ENCODE measurements at regions not wholly inside any gene's neighbourhood (a gene's known extent, or its start where the extent isn't known, plus 50 kb on each side); places are given as distances from the start of the nearest gene placed in this dataset.

DNA sequence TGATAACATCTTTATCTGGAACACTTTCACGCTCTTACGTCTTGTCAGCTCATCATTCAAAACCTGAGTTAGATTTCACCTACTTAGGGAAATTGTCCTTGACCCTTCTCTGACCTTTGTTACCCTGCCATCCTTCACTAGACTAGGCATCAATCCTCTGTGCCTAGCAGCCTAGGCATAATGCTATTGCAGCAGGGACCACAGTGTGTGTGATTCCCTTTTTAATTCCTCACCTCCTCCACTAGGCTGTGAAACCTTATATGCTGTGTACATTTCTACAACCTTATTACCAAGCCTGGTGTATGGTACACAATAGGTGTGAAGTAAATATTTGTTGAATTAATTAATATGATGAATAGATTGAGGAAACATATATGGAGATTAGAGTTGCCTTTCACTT is 66.7 kb upstream of the DEFB112 start:
- Histone ChIP-seq H2BK20ac (ENCODE audit: low read depth, low read length) (no peak overlapping the region), H3K27ac (ENCODE audit: insufficient read depth, low read length) (no peak overlapping the region), H3K18ac (ENCODE audit: low read depth, low read length) (no peak overlapping the region), H3K4me2 (ENCODE audit: low read depth, low read length) (no peak overlapping the region), H2AFZ (replicated peaks; ENCODE audit: low read length, poor library complexity) (no peak overlapping the region), H3K36me3 (ENCODE audit: control insufficient read depth, insufficient read depth, low read length) (no peaks in the 10 kb centered on the region), H3K9me1 (ENCODE audit: insufficient read depth, low read length) (no peaks in the 10 kb centered on the region), H3K4ac (ENCODE audit: low read depth, low read length) (no peak overlapping the region), H2BK120ac (ENCODE audit: low read depth, low read length) (no peak overlapping the region), H3K4me1 (ENCODE audit: control insufficient read depth, insufficient read depth, low read length) (no peaks in the 10 kb centered on the region), H3K4me3 (ENCODE audit: insufficient read depth, low read depth, low read length) (no peak overlapping the region), H4K91ac (ENCODE audit: insufficient read depth, low read depth, low read length) (no peak overlapping the region), H3K9me3 (ENCODE audit: control insufficient read depth, insufficient read depth, low read length) (no peaks in the 10 kb centered on the region), H4K20me1 (ENCODE audit: insufficient read depth, low read length) (no peaks in the 10 kb centered on the region), H3K9ac (ENCODE audit: low read depth, low read length) (no peak overlapping the region), H3K56ac (ENCODE audit: extremely low read depth, insufficient read depth, low read length) (no peak overlapping the region), H2AK9ac (replicated peaks; ENCODE audit: low read depth, low read length, poor library complexity) (no peak overlapping the region), H2BK5ac (ENCODE audit: low read depth, low read length, poor library complexity, severe bottlenecking) (no peak overlapping the region), H3K27me3 (ENCODE audit: control insufficient read depth, insufficient read depth, low read length) (no peaks in the 10 kb centered on the region), H2AK5ac (ENCODE audit: low read depth, low read length) (no peak overlapping the region), H2BK15ac (ENCODE audit: low read depth, low read length) (no peak overlapping the region), H3K79me1 (ENCODE audit: low read depth in 1 of 2, low read length in 2 of 2) (no peaks in the 10 kb centered on the region), H3K14ac (replicated peaks; ENCODE audit: low read depth, low read length) (no peak overlapping the region), H4K5ac (ENCODE audit: low read depth, low read length) (no peak overlapping the region), H4K8ac (ENCODE audit: low read depth in 2 of 2, low read length in 2 of 2) (no peak overlapping the region), H3K23ac (ENCODE audit: low read depth, low read length) (no peak overlapping the region)
- DNase-seq (no peak), ATAC-seq (ENCODE audit: low read depth) (no peak)
- no TSS peak for BruUV-seq (replicated peaks)
- POLR2A ChIA-PET (ENCODE audit: unreplicated experiment) = no interaction called here
- CTCF ChIA-PET = no interaction called here
- in situ Hi-C loops (cut with MboI; ENCODE audit: low sequenced_read_pairs) (no loop called here), intact Hi-C loops (cut with micrococcal nuclease) (no loop called here), dilution Hi-C loops (cut with HindIII; ENCODE audit: low sequenced_read_pairs, unreplicated experiment) (no loop called here)
- no peak for TF ChIP-seq BHLHE40 (IDR thresholded peaks at IDR 0.05; ENCODE audit: low read depth, low read length)
- TF ChIP-seq RAD21 (IDR thresholded peaks at IDR 0.05; ENCODE audit: low read length) = no peak
- no peak for TF ChIP-seq MAFK (IDR thresholded peaks at IDR 0.05; ENCODE audit: low read depth, low read length)
- WGBS, 2 experiments (ENCODE audit: extremely low coverage in 2 of 2, insufficient read length in 1 of 2) = no CpG with 5 or more reads among the region's 2 CpGs
